Lower leg skin (tissue), 4 donors: ENCODE measurements at regions not wholly inside any gene's neighbourhood (a gene's known extent, or its start where the extent isn't known, plus 50 kb on each side); places are given as distances from the start of the nearest gene placed in this dataset.

Experiments used
- DNase-seq, 2 donors: peaks; one replicate each; pipeline ENCODE4 v3.0.0-alpha.2; 2019; ENCODE audit warnings: low spot score in 2 of 2
- H3K4me3 ChIP-seq: fragments of 200-600 bp; sonication (generic); 2 replicates; pipeline ENCODE4 v1.5.1; 2017; ENCODE audit warnings: mild to moderate bottlenecking, low read depth; ENCODE audit not compliant: poor library complexity, severe bottlenecking
- POLR2A ChIP-seq, 2 donors: fragments of 450-650 bp; IDR thresholded peaks; one replicate each; pipeline ENCODE4 v1.6.1; 2016 to 2017; ENCODE audit warnings: antibody characterized with exemption in 2 of 2, mild to moderate bottlenecking in 1 of 2, moderate library complexity in 1 of 2
- WGBS, 2 donors: methylation state at CpG; one replicate each; pipeline ENCODE4 v1.1.5; 2018; 5-methylcytosine and 5-hydroxymethylcytosine counted together
- intact Hi-C: fragments of 100-400 bp; cut with DNase I; formaldehyde crosslinking; loops from one replicate; pipeline ENCODE4 v1.15.0; 2023; ENCODE audit warnings: low total_unique reads
- TF ChIP-seq, protein P1 (sequence below), 3 donors: fragments of 450-650 bp; IDR thresholded peaks; one replicate each; pipeline ENCODE4 v1.5.1; 2016; ENCODE audit warnings: antibody characterized with exemption in 3 of 3, mild to moderate bottlenecking in 3 of 3, moderate library complexity in 2 of 3

DNA sequence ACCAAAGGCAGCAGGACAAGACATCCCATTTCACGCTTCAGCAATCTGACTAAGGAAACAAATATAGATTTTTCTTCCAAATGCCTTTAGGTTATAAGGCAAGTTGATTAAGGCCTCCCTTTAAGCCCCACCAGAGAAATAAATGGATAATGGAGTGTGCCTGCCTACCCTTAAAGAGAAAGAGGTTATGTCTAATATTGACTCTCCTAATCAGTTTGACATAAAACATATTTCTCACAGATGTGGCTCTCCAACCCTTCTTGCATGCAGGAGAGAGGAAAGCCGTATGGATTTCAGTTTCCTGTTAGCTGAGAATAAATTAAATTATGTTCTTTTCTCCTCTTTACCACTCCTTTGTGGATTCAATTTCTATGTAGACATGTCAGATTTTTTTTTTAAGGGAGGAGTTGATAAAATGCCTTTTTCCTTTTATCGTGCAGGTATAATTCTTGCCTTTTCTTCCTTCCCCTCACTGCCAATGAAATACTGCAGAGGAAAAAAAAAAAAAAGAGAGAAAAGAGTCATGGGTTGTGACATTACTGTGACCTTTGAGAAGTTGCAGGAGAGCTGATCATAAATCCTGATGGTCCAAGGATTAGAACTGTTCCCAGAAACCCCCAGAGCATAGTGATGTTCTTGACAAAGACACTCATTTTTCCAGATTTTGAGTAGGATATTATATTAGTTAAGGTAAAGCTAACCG lies 355.3 kb upstream of the SLCO3A1 start:
- 72 to 83% methylated on average over 4 of the region's 4 CpGs for WGBS, 2 donors
- TF ChIP-seq POLR2A (IDR thresholded peaks at IDR 0.05) = no peak
- TF ChIP-seq, protein P1, sequence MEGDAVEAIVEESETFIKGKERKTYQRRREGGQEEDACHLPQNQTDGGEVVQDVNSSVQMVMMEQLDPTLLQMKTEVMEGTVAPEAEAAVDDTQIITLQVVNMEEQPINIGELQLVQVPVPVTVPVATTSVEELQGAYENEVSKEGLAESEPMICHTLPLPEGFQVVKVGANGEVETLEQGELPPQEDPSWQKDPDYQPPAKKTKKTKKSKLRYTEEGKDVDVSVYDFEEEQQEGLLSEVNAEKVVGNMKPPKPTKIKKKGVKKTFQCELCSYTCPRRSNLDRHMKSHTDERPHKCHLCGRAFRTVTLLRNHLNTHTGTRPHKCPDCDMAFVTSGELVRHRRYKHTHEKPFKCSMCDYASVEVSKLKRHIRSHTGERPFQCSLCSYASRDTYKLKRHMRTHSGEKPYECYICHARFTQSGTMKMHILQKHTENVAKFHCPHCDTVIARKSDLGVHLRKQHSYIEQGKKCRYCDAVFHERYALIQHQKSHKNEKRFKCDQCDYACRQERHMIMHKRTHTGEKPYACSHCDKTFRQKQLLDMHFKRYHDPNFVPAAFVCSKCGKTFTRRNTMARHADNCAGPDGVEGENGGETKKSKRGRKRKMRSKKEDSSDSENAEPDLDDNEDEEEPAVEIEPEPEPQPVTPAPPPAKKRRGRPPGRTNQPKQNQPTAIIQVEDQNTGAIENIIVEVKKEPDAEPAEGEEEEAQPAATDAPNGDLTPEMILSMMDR (IDR thresholded peaks at IDR 0.05) = no peak
- H3K4me3 ChIP-seq = no peak overlapping the region
- intact Hi-C loops = no loop called here
- DNase-seq = no peak

DNA sequence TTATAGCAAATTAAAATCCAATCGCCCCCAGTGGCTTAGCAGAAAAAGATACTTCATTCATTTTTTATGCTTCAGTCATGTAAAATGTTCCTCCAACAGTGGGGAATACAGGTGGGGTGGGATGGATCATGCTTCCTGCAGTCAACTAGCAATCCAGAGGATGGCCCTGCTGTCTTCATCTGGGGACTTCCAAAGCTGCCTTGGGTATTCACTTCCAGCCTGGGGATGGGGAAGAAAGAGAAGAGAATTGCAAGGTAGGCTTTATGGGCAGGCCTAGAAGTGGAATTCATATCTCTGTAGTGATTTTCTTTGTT lies 354.8 kb upstream of the SLCO3A1 start:
- no peak for DNase-seq
- 68 to 89% methylated on average over 1 of the region's 1 CpG for WGBS, 2 donors
- H3K4me3 ChIP-seq = no peak overlapping the region
- TF ChIP-seq POLR2A (IDR thresholded peaks at IDR 0.05) = no peak
- TF ChIP-seq, protein P1 (IDR thresholded peaks at IDR 0.05) = no peak
- intact Hi-C loops = no loop called here

DNA sequence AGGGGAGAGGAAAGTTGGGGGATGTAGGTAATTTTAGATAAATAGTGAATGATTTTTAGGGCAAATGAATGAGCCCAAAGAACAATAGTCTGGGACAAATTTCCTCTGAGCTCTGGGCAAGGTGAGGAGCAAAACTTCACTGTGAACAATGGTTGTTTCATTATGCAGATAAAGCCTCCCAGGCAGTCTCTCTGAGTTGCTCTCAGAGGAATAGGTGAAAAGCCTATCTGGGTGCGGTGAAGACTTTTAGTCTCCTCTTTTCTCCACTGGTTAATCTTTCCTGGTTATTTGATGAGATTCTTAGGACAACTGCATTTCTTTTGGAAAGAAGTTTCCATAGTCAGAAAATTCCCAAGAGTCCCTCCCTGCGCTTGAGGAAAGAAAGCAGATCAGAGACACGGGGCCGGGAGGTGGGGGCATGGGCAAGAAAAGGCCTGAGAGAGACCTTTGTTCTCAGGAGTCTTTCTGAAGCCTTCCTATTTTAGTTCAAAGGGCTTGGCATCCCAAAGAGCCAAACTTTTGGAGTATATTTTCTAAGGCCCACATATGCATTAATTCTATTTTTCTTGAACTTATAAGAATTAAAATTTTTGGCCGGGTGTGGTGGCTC lies 353.6 kb upstream of the SLCO3A1 start:
- H3K4me3 ChIP-seq = no peak overlapping the region
- no peak for TF ChIP-seq POLR2A (IDR thresholded peaks at IDR 0.05)
- TF ChIP-seq, protein P1 (IDR thresholded peaks at IDR 0.05) = no peak
- intact Hi-C loops = no loop called here
- no peak for DNase-seq
- WGBS, 2 donors = 82 to 84% methylated on average over 5 of the region's 5 CpGs

DNA sequence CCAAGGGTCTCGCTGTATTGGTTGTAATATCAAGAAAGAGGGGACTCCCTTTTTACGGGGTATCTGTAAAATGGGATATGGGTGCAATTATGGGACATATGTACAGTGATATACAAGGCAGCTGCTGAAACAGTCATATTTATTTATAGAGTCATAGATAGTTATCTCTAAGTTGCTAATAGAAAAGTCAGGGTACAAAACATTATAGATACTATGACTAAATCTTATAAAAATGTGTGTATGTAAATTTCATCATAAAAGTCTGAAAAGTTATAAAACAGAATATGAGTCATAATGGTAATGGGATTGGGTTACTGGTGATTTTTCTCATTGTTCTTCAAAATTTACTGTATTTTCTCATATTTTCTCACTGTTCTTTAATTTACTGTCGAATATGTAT lies 344.9 kb upstream of the SLCO3A1 start:
- no peak for DNase-seq
- intact Hi-C loops = no loop called here
- no peak overlapping the region for H3K4me3 ChIP-seq
- no peak for TF ChIP-seq POLR2A (IDR thresholded peaks at IDR 0.05)
- TF ChIP-seq, protein P1 (IDR thresholded peaks at IDR 0.05) = no peak
- 82 to 84% methylated on average over 3 of the region's 3 CpGs for WGBS, 2 donors

DNA sequence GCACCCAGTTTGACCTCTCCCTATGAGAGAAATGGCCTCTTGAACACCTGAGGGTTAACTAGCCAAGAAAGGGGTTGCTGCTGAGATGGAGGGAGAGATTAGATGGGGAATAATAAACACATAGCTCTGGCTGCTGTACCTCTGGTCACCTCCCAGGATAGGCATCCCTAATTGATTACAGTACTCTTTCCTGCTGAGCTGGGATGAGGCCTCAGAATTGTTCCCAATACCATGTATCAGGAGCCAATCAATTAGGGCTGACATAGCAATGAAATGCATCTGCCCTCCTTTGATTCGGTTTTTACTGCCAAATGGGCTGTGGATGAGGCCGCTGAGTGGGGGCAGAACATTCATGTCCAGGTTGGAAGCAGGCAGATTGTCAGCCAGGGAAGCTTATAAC lies 339.4 kb upstream of the SLCO3A1 start:
- 87% methylated on average over 2 of the region's 2 CpGs for WGBS, 2 donors
- intact Hi-C loops = no loop called here
- DNase-seq = no peak
- no peak overlapping the region for H3K4me3 ChIP-seq
- no peak for TF ChIP-seq POLR2A (IDR thresholded peaks at IDR 0.05)
- TF ChIP-seq, protein P1 (IDR thresholded peaks at IDR 0.05) = no peak
